Lung (tissue), 11 donors: ENCODE measurements at regions not wholly inside any gene's neighbourhood (a gene's known extent, or its start where the extent isn't known, plus 50 kb on each side); places are given as distances from the start of the nearest gene placed in this dataset.
A peak's percentile ranks its signal among the peaks of the same experiment; 100 is the strongest.

Source experiments
- ATAC-seq: fragments of 200-7000 bp; cut with Tn5 transposase; one replicate; pipeline ENCODE4 v1.9.1; 2020; ENCODE audit warnings: moderate number of reproducible peaks; ENCODE audit not compliant: insufficient read depth, low FRiP score
- DNase-seq, 3 donors: peaks; one replicate each; pipeline ENCODE4 v3.0.0-alpha.2; 2013 to 2017
- H3K27ac ChIP-seq, 2 donors: one replicate each; pipeline ENCODE4 v1.5.1; 2013; ENCODE audit warnings: mild to moderate bottlenecking in 2 of 2, moderate library complexity in 2 of 2, control low read depth in 1 of 2, inconsistent platforms in 1 of 2, low read depth in 1 of 2, low read length in 1 of 2
- H3K27me3 ChIP-seq, 3 donors: one replicate each; pipeline ENCODE4 v1.5.1; 2013; ENCODE audit warnings: low read length in 2 of 3; ENCODE audit not compliant: control insufficient read depth in 3 of 3, insufficient read depth in 3 of 3
- H3K36me3 ChIP-seq, 4 donors: one replicate each; pipeline ENCODE4 v1.5.1; 2013; ENCODE audit warnings: low read length in 4 of 4, mild to moderate bottlenecking in 1 of 4, moderate library complexity in 1 of 4; ENCODE audit not compliant: control insufficient read depth in 4 of 4, insufficient read depth in 4 of 4
- H3K4me1 ChIP-seq, 5 donors: one replicate each; pipeline ENCODE4 v1.5.1; 2013; ENCODE audit warnings: low read length in 5 of 5, mild to moderate bottlenecking in 2 of 5, moderate library complexity in 1 of 5; ENCODE audit not compliant: control insufficient read depth in 5 of 5, insufficient read depth in 5 of 5
- H3K4me3 ChIP-seq: one replicate; pipeline ENCODE4 v1.5.1; 2013; ENCODE audit warnings: mild to moderate bottlenecking, control low read depth, moderate library complexity
- H3K9ac ChIP-seq, 2 donors: one replicate each; pipeline ENCODE4 v1.5.1; 2013; ENCODE audit warnings: low read length in 2 of 2, control low read depth in 1 of 2; ENCODE audit not compliant: insufficient read depth in 1 of 2
- H3K9me3 ChIP-seq, 4 donors: one replicate each; pipeline ENCODE4 v1.5.1; 2013; ENCODE audit warnings: low read length in 3 of 4, mild to moderate bottlenecking in 1 of 4, moderate library complexity in 1 of 4; ENCODE audit not compliant: control insufficient read depth in 4 of 4, insufficient read depth in 3 of 4
- WGBS, 2 donors: extraction: QIAGEN DNeasy Blood & Tissue Kit; methylation state at CpG; one replicate each; pipeline ENCODE4 v1.1.7; 2013; 5-methylcytosine and 5-hydroxymethylcytosine counted together
- TF ChIP-seq, protein P1 (sequence below): IDR thresholded peaks from 2 replicates; pipeline ENCODE4 v1.5.1; 2012; ENCODE audit warnings: mild to moderate bottlenecking; ENCODE audit errors: control extremely low read depth, extremely low read depth
- donor health status: control.
- donor health status: control.
- donor health status: Bipolar disorder and iron deficiency.
- donor health status: healthy.
- donor health status: DM: yes; HTN: yes; CAD: no.

- peak; percentile 23 to 51 (median 38) for DNase-seq
- 81 to 89% methylated on average over 6 of the region's 6 CpGs for WGBS, 2 donors
- H3K27ac ChIP-seq, result no peak overlapping the region
- no peaks in the 10 kb centered on the region for H3K36me3 ChIP-seq
- H3K4me3 ChIP-seq, result no peak overlapping the region
- H3K9me3 ChIP-seq, result no peaks in the 10 kb centered on the region
- ATAC-seq, result no peak
- H3K4me1 ChIP-seq, result peaks cover 0 to 3% (median 0%) of the 10 kb centered on the region in 5 donors
- no peaks in the 10 kb centered on the region for H3K27me3 ChIP-seq
- TF ChIP-seq, protein P1, sequence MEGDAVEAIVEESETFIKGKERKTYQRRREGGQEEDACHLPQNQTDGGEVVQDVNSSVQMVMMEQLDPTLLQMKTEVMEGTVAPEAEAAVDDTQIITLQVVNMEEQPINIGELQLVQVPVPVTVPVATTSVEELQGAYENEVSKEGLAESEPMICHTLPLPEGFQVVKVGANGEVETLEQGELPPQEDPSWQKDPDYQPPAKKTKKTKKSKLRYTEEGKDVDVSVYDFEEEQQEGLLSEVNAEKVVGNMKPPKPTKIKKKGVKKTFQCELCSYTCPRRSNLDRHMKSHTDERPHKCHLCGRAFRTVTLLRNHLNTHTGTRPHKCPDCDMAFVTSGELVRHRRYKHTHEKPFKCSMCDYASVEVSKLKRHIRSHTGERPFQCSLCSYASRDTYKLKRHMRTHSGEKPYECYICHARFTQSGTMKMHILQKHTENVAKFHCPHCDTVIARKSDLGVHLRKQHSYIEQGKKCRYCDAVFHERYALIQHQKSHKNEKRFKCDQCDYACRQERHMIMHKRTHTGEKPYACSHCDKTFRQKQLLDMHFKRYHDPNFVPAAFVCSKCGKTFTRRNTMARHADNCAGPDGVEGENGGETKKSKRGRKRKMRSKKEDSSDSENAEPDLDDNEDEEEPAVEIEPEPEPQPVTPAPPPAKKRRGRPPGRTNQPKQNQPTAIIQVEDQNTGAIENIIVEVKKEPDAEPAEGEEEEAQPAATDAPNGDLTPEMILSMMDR, result no peak
- H3K9ac ChIP-seq, result no peak overlapping the region
Measured at GRCh38 chr12:5272018-5272785, 159.7 kb upstream of the NTF3 start.

DNA sequence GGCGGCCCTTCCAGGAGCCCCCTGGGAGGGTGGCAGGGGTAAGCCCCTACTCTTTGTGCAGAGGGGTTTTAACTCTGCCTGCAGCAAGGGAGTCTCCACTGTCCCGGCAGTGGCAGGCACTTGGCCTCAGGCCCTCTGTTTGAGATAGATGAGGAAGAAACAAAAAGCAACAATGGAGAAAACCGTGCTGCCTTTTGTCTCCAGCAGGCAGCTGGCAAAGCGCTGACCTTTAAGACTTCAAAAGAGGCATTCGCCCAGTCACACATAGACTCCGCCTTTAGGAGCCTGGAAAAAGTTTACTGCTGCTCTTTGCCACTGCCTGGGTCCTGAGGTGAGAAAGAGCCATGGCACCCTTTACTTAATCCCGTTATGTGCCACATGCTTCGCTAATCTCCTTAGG is 158.2 kb upstream of the NTF3 start:
- Histone ChIP-seq H3K36me3 (no peaks in the 10 kb centered on the region), H3K4me3 (no peak overlapping the region), H3K27ac (no peak overlapping the region), H3K4me1 (peaks cover 0 to 3% (median 0%) of the 10 kb centered on the region in 5 donors), H3K9ac (no peak overlapping the region), H3K27me3 (no peaks in the 10 kb centered on the region), H3K9me3 (no peaks in the 10 kb centered on the region)
- DNase-seq (no peak), ATAC-seq (no peak)
- TF ChIP-seq, protein P1, result no peak
- 72 to 86% methylated on average over 8 of the region's 8 CpGs for WGBS, 2 donors

DNA sequence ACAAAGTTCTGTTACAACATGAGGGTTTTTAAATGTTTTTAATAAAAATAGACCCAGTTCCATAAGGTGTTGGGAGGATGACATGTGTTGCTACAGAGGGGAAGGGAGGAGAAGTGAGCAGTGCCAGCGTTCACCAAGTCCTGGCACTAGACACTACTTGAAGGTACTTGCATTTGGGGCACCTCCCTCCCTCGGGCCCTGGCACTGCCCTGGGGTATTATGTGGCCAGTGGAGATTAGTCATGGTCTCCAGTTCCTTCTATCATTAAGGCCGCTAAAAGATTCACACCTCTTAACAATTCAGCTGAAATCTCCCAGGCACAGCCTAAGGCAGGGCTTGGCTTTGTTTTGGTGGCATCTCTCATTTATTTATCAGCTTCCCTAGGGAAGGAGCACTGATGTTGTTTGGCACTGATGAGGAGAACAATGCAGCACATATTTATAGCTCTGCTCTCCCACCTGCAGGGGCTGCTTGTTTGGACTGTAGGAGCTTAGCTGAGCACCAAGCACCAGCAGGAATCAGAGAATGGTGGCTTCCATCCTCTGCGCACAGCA is 155.5 kb upstream of the NTF3 start:
- TF ChIP-seq, protein P1, result no peak
- no peak overlapping the region for H3K9ac ChIP-seq
- 73 to 82% methylated on average over 4 of the region's 4 CpGs for WGBS, 2 donors
- H3K4me1 ChIP-seq, result peaks cover 0 to 3% (median 0%) of the 10 kb centered on the region in 5 donors
- peaks cover 0 to 2% (median 0%) of the 10 kb centered on the region in 4 donors for H3K9me3 ChIP-seq
- no peak overlapping the region for H3K27ac ChIP-seq
- no peaks in the 10 kb centered on the region for H3K27me3 ChIP-seq
- no peak overlapping the region for H3K4me3 ChIP-seq
- no peak for DNase-seq
- no peak for ATAC-seq
- H3K36me3 ChIP-seq, result no peaks in the 10 kb centered on the region
